Spleen (tissue), 7 donors: ENCODE measurements at regions not wholly inside any gene's neighbourhood (a gene's known extent, or its start where the extent isn't known, plus 50 kb on each side); places are given as distances from the start of the nearest gene placed in this dataset.

ENCODE experiments used
- POLR2A ChIP-seq, 3 donors: fragments of 450-650 bp; IDR thresholded peaks; one replicate each; pipeline ENCODE4 v1.5.1; 2017; ENCODE audit warnings: antibody characterized with exemption in 3 of 3, mild to moderate bottlenecking in 1 of 3
- TF ChIP-seq, protein P1 (sequence below), 11 experiments: fragments of 200-600 bp in 7 of 11; fragments of 450-650 bp in 4 of 11; sonication (generic) in 4 of 11; IDR thresholded peaks in 8 of 11; conservative IDR thresholded peaks in 3 of 11; 1 replicate in 7 of 11; 2 replicates in 4 of 11; pipeline versions ENCODE4 v1.4.0 to v1.8.0; 2016 to 2021; ENCODE audit warnings: antibody characterized with exemption in 11 of 11, inconsistent platforms in 4 of 11, mild to moderate bottlenecking in 1 of 11
- donor health status: DM: no; HTN: no; CAD: no; lungs with moderate emphysema.
- donor health status: DM: no; HTN: no; CAD: no.
- donor health status: DM: no; HTN: no; CAD: no.

DNA sequence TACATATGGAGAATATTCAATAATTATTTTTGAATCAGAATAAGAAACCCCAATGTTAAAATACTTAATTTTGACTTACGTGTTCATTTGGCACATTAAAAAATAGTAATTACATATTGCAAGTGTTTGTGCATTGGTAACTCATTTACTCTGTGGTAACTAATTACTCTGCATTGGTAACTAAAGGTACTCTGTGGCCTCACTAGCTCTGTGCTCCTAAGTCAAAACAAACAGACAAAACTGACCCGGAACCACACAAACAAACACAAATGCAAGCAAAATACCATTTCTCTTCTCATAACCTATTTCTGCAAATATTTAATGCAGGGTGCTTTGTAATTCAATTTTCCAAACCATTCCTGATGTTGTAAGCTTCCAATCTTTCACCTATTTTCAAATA lies 1244.3 kb downstream of the REEP3 start:
- no peak for TF ChIP-seq POLR2A (IDR thresholded peaks at IDR 0.05)
- TF ChIP-seq, protein P1, sequence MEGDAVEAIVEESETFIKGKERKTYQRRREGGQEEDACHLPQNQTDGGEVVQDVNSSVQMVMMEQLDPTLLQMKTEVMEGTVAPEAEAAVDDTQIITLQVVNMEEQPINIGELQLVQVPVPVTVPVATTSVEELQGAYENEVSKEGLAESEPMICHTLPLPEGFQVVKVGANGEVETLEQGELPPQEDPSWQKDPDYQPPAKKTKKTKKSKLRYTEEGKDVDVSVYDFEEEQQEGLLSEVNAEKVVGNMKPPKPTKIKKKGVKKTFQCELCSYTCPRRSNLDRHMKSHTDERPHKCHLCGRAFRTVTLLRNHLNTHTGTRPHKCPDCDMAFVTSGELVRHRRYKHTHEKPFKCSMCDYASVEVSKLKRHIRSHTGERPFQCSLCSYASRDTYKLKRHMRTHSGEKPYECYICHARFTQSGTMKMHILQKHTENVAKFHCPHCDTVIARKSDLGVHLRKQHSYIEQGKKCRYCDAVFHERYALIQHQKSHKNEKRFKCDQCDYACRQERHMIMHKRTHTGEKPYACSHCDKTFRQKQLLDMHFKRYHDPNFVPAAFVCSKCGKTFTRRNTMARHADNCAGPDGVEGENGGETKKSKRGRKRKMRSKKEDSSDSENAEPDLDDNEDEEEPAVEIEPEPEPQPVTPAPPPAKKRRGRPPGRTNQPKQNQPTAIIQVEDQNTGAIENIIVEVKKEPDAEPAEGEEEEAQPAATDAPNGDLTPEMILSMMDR (IDR thresholded peaks at IDR 0.05 in 8 of 11, conservative IDR thresholded peaks at IDR 0.05 in 3 of 11): no peak
